ENCODE measurements at regions not wholly inside any gene's neighbourhood (a gene's known extent, or its start where the extent isn't known, plus 50 kb on each side); places are given as distances from the start of the nearest gene placed in this dataset.

- TF ChIP-seq EZH2 (IDR thresholded peaks at IDR 0.05; ENCODE audit: insufficient read depth, low read length) (no peak), CTCF (IDR thresholded peaks at IDR 0.05; ENCODE audit: insufficient read depth, low read depth, low read length) (no peak)
These were observed 224.6 kb upstream of the C1orf174 start for GRCh38 chr1:4124631-4125145.
